SKM-1 (cell line): ENCODE measurements at regions not wholly inside any gene's neighbourhood (a gene's known extent, or its start where the extent isn't known, plus 50 kb on each side); places are given as distances from the start of the nearest gene placed in this dataset.

Experiments
- DNase-seq: peaks from one replicate; lab custom pipeline; 2025; ENCODE audit not compliant: unreplicated experiment; lab: John Stamatoyannopoulos, UW

DNA sequence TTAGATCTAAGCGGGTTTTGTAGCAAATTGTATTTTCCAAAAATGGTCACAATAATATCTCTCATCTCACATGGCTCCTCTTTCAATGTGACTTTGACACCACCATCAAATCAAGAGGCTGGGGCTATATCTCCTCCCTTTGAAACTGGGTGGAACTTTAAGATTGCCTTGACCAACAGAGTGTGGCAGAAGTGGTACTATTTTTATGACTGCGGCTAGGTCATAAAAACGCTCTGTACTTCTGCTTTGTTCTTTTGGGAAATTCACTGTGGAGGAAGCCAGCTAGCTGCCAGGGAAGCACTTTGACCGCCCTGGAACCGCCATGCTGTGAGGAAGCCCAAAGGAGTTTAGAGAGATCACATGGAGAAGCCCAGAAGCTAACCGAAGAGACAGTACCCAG is 50.7 kb upstream of the ACOT11 start:
- no peak for DNase-seq

DNA sequence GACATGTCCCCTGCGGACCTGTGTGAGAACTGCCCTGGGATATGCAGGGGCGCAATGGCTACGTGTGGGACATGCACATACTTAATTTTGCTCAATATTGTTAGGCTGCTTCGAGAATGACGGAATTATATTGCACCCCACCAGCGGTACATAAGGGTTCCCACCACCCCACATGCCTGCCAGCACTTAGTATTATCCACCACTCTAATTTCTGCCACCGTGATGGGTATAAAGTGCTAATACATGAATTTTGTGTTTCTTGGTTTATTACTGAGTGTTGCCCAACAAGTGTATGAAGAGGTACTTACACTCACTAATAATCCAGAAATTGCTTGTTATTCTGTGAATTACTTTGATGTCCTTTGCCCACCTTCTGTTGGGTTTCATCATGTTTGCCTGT is 52.1 kb upstream of the ACOT11 start:
- DNase-seq = no peak

DNA sequence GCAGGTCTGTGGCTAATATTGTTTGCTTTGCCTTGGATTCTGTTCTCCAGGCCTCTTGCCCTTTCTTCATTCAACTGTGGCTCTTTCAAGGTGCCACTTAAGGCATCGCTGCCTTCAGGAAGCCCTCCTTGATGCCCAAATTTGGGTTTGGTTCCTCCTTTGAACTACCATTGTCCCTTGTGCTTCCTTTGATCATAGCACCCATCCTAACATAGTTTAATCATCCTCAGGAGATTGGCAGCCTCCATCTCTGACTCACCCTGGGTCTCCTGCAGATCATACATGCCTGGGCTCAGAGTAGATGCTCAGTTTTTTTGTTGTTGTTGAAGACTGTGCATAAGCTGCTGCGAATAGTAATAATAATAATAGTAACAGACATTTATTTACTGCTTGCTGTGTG is 54.4 kb upstream of the ACOT11 start:
- DNase-seq = no peak

DNA sequence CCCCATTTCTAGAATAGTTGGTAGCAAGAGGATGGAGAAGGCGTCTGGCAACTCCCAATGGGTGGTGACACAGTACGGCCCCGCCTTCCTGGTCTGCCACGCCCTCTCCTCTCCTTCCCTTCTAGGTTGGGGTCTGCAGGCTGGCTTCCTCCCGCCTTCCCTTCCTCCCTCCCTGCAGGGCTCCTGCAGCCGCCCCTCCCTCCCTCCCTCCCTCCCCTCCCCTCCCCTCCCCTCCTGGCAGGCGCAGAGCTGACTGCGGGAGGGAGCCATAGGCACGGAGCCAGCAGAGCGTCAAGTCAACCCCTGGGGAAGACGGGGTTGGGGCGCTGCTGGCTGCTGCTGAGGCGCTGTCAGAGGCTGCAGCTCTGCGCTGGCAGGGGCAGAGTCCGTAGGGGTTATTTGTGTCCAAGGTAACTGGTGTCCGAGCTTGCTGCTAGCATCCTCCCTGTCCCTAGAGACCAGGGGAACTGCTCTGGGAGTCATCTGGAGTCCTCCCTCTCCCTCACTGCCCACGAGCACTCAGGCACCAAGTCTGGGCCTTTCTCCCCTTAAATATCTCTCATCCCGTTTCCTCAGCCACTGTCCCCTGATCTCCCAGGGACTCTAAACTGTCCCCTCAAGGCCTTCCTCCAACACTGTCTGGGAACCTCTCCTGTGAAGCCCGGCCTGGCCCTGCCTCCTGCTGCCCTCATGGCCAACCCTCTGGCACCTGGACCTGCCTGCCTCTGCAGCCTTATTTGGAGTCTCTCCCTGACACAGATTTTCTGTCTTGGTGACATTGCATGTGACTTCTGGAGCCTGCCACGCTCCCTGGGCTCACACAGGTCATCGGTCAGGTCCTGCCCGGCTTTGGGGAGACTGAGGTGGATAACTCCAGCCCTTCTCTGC is 57.4 kb upstream of the ACOT11 start:
- DNase-seq = no peak

DNA sequence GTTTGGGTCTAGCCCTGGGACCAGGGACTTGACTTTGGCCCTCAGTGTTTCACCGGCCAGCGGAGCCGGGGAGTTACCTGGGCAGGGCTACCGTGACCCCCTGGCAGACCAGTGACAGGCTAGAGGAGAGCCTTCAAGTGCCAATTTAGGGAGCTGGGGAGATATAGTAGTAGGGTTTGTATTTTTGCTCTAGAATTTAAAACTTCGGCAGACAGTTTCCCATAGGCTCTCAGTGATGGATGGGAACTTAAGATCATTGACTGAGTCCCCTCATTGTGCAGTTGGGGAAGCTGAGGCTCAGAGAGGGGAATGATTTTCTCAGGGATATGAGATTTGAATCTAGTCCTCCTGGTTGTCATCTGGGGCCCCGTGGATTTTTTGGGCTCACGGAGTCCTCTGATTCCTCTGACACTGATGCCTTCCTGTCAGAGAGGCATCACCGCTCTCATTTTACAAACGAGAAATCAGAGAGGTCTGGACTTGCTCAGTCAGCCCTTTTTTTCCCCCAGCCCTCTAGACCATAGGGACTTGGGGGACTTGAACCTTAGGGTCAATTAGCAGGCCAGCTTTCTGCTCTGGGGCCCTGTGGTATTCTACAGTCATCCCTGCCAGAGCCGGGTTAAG is 58.3 kb upstream of the ACOT11 start:
- no peak for DNase-seq

DNA sequence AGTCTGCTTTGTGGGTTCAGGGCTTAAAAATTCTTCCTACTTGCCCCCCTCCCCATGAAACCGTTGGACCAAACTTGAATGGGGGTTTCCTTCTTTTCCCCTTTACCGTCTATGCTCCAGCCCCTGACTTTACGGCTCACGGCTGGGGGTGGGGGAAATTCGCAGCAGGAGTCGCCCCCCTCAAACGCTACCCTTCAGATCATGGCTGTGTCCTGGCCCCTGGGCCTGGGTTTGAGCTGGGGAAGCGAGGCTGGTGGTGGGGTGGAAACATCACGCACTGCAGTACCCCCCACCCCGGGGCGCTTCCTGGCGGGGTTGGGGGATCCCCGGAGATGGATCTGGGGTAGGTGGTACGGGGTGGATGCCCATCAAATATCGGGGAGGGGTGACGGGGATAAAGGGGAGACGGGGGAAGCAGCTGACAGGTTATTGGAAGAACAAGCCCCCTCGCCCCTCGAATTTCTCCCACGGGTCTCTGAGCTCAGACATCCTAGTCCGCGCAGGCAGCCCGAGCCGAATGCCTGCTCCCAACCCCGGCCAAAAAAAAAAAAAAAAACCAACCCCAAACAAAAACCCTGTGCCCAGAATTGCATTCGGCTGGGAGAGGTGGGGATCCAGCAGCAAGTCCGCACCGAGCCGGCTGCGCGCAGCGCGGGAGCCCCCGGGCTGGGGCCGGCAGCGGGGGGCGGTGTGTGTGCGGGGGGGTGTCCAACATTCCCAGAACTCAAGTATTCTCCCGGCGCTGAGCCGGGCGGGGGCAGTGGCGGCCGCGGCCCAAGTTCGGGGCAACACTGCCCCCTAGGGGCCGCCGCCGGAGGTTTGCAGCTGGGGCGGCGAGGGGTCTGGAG is 59.0 kb upstream of the ACOT11 start:
- DNase-seq = no peak

DNA sequence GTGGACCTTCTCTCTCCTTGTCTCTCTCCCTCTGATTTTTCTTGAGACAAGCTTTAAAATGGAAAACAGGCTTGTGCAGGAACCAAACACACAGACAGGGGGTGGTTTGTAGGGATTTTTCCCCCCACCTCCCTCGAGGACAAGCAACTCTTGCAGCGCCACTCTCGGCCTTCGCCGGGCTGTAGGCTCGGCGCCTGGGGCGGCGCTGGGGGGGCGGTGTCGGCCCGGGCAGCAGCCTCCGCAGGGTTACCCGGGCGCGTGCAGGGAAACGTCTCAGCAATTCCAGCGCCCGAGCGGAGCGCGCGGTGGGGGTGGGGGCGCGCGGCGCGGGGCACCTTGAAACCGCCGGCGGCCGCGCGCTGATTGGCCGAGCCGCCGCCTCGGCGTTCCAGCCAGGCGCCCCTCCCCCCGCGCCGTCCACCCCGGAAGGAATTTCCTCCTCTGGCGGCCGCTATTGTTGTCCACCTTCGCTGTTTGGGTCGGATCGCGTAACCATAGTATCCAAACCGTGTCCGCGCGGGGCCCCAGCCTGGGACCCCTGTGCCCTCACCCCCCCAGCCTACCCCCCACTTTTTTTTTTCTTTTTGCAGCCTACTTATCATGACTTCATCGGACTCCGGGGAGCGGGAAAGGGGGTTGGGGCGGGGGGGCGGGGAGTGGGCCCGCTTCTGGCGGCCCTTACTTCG is 59.8 kb upstream of the ACOT11 start:
- peak; percentile 45 for DNase-seq

DNA sequence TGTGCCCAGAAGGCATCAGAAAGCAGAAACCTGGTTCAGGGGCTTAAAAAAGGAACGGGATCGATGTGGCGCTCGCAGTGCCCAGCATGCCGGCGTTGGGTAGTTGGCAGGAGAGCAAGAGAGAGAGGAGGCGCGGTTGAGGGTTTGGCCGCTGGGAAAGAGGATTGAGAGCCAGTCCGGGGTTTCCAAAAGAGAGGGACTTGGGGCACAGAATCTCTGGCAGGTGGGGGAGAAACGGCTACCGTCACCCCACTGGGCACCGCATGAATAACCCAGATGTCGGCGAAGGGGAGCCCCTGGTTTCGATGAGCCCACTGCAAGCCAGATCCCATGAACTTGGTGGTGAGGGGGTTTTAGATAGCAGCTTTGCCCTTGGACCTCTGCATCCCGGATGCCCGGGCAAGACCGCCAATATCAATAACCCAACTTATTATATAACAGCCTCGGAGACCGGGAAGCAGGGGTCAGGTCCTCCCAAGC is 60.4 kb upstream of the ACOT11 start:
- DNase-seq = no peak

DNA sequence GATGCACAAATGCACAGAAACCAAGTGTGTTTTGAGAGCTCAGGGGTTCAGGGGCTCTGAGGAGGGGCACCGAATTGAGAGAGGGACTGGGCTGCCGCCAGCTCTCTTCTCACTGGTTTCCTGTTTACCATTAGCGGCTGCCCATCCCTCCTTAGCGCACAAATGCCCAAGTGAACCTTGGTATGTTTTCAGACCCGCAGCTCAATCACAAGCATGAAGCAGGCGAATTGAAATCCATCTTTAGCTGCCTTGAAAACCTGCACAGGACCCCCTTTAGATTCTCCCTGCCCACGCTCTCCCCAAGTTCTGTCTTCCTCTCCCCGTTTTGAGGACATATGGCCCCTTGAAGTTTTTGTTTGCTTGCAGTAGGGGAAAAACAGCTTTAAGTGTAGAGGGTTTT is 61.1 kb upstream of the ACOT11 start:
- no peak for DNase-seq

DNA sequence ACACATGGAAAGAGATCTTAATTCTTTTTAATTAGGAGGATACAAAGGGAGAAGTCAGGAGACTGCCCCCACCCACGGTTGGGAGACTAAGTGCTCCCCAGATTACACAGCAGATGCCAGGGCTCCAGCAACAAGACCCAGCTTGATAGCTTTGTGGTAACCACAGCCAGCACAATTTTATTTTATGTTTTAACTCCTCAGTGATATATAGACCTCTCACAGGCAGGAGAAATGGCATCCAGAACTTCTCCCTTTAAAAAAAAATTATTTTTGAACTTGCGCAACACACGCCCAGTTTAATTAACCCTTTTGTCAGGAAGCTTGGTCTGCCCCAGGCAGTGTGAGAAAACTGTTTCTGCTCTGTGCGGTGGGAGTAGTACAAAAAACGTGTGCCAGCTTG is 62.6 kb upstream of the ACOT11 start:
- DNase-seq = no peak

DNA sequence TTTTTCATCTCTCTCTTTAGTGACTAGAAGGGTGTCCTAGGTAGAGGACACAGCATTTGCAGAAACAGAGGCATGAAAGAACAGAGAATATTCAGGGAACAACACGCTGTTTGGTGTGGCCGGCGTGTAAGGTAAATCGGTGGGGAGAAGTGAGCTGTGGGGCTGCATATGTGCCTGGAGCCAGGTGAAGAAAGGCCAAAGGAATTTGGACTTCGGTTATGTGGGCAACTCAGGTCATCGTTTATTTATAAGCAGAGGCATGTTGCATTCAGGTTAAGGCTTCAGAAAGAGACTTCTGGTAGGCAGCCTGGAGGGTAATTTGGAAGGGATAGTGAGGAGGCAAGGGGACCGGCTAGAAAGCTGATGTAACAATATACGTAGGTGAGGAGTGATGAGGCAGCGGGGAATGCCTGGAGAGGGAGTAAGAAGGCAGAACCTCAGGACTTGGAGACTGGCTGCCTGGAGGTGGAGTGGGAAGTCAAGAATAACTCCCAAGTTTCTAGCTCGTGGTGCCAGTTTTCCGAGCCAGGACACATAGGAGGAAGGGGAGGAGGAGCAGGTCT is 64.1 kb upstream of the ACOT11 start:
- no peak for DNase-seq

DNA sequence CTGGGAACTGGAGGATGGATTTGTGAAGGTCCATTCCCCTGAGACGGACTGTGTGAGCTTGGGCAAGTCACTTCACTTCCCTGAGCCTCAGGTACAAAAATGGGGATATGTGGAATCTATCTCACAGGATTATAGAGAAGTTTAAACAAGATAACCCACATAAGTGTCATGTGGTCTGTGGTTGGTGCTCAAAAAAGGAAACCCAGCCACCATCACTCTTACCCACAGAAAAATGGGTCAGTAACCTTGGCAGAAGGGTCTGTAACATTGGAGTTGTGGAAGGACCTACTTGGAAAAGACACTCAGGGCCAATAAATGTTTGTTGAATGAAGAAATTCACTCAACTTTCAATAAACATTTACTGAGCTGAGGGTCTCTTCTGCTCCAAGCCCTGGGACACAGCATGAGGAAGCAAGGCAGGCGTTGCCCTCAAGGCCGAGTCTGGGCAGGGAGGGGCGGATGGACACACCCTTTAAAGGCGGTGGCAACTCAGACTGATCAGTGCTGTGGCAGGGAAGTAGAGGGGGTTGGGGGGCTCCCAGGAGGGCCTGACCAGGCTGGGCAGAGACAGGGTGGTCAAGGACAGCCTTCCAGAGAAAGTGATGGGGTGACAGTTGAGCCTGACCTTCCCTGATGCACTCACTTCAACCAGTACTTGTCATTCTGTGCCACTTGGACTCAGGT is 66.7 kb upstream of the ACOT11 start:
- no peak for DNase-seq

DNA sequence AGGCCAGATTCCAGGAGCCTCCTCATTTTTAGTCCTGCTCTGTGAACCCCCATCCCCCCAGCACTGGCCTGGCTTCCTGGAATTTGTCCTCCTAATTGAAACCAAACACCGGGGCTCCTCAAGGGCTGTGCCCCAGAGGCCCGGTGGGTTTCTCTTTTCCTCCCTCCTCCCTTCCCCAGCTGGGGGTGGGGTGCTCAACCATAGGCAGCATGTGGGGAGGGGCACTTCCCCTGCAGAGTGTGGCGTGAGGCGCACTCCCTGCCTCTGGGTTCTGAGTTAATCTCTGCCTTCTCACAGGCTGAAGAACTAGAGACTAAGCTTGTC is 67.5 kb upstream of the ACOT11 start:
- no peak for DNase-seq

DNA sequence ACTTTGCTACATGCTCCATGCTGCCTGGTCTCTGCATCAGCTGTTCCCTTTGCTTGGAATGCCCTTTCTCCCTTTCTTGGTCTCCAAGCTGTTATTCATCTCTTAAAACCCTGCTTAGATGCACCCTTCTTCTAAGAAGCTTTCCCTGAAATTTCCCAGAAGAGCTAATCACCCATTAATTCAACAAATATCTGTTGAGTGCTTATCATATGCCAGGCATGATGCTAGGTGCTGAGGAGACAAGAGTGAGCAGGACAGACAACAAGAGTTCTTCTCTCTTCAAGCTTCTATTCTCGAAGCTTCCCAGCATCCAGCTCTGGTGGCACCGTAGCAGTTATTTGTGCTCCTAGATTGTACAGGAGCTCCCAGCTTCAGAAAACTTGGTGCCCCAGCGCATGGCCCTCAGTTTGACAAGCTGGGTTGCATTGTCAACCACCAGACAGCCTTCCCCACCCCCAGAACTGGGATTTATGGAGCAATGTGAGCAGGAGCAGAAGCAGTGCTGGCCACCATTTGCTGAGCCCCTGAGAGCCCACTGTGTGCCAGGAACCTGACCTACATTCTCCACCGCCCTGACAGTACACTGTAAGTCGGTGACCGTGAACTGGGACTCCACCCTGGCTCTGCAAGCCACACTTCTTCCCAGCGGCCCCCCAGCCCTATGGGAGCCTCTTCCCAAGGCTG is 68.0 kb upstream of the ACOT11 start:
- no peak for DNase-seq

DNA sequence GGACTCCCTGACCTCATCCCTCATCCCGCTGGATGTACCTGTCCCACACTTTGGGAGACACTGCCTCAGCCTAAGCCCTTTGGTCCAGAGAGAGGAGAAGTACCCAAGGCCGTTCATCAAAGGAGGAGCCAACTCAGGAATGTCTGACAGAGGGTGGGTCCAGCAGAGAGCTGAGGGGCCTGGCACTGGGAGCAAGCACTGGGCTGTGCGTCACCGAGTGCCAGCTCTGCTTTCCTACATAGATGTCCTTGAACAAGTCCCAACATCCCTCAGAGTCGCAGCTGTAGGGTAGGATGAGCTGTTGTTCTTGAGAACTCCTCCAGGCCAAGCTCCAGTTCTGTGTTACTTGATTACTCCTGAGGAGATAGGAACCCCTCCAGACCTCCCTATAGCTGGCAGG is 68.8 kb upstream of the ACOT11 start:
- DNase-seq = no peak

DNA sequence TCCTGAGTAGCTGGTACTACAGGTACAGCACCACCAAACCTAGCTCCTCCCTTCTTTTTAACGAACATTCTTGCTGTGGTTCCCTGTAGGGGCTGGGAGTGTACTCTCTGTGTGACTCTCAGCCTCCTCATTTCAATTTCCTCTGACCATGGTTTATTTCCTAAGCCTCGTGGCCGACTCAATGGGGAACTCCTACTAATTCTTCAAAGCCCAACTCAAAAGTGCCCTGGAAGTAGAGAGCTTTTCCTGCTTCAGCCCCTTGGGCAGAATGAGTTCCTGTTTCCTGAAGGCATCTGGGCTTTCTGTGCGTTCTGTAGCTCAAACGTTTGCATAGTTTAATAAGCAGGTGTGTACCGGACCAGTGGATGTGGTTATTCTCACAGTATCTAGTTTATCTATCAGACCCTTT is 70.9 kb upstream of the ACOT11 start:
- no peak for DNase-seq

DNA sequence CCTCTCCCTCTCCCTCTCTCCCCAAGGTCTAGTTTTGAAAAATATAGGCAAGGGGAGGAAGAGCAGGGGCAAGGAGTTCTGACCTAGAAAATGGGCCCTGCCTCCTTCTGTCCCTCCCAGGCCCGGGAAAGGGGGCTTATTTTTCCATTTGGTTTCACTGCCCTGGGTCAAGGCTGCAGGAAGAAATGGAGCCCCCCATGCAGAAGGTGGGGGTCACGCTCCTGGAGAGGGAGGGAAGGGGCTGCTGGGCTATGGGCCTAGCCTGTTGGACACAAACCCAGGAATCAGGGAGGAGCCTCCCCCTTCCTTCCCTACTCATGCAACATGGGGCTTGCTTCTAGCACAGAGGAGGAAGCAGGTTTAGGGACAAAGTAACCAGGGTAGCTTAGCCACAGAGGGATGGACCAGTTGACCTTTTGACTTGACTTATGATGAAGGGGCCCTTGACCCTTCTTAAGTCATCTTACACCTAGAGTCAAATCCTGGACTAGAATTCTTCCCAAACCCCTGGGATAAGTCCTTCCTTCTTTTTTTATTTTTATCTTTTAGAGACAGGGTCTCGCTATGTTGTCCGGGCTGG is 70.4 kb upstream of the SSBP3 start:
- no peak for DNase-seq

DNA sequence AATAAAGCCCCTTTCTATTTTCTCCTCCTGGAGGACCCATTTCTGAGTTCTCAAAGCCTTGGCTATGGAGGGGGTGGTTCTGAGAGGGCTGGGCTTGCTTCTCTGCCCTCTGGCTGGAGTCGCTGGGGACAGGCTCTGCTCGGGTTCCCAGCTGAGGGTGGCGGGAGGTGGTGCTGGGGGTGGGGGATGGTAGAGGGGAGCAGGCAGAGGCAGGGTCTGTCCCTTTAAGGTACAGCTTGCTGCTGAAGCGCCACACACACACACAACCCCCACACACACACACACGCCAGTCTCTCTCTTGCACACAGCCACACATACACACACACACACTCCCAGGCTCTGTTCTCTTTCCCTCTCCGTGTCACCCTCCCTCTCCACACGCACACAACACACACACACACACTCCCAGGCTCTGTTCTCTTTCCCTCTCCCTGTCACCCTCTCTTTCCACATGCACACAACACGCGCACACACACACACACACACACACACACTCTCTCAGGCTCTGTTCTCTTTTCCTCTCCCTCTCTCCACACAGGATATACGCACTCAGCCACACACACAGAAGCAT is 69.8 kb upstream of the SSBP3 start:
- DNase-seq = no peak

DNA sequence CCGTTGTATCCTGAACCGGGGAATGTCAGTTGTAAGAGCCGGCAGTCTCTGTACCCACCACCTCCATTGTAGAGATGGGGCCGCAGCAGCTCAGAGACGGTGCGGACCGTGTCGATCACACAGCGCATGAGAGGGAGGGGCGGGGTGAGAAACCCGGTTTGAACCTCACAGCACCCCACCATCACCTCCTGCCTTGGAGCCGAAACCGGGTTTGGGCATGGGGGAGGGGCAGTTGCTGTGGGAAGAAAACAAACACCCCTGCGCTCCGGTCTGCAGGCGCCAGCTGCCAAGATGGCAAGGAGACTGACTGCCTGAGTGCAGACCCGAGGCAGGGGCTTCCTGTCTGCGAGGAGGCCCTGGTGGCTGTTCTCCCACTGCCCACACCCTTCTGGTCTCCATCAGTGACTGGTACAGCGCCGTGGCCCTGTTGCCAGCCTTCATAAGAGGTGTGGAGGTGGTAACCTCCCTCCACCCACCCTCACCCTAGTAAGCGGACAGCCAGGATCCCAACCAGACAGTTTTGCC is 69.2 kb upstream of the SSBP3 start:
- no peak for DNase-seq
